IMR-90 (cell line): ENCODE measurements at regions not wholly inside any gene's neighbourhood (a gene's known extent, or its start where the extent isn't known, plus 50 kb on each side); places are given as distances from the start of the nearest gene placed in this dataset.

ENCODE experiments used
- ATAC-seq: fragments of 200-7000 bp; cut with Tn5 transposase; 2 replicates; pipeline ENCODE4 v1.9.1; 2020; ENCODE audit warnings: low read depth, mild to moderate bottlenecking, moderate library complexity
- BruUV-seq: library from RNA; stranded (reverse); fragments of 400-500 nt; replicated peaks from 2 replicates; lab custom pipeline; 2021; lab: Mats Ljungman, UMichigan
- CTCF ChIA-PET: fragments of 300-600 bp; formaldehyde crosslinking; extraction: SDS; loops from one replicate; lab custom pipeline; 2021; ENCODE audit warnings: antibody characterized with exemption; lab: Yijun Ruan, JAX
- POLR2A ChIA-PET: fragments of 300-600 bp; sonication (Branson Sonifier 250); formaldehyde crosslinking; loops from one replicate; lab custom pipeline; 2022; ENCODE audit warnings: antibody characterized with exemption; ENCODE audit not compliant: unreplicated experiment; lab: Charles Lee
- DNase-seq: peaks from one replicate; pipeline ENCODE4 v3.0.0; 2013
- H2AFZ ChIP-seq: replicated peaks from 2 replicates; pipeline ENCODE3; 2013; ENCODE audit warnings: low read length, mild to moderate bottlenecking; ENCODE audit not compliant: poor library complexity
- H2AK5ac ChIP-seq: 2 replicates; pipeline ENCODE4 v1.6.1; 2013; ENCODE audit warnings: low read depth, low read length, inconsistent platforms
- H2AK9ac ChIP-seq: replicated peaks from 2 replicates; pipeline ENCODE3; 2013; ENCODE audit warnings: mild to moderate bottlenecking, low read depth, low read length, moderate library complexity; ENCODE audit not compliant: poor library complexity
- H2BK120ac ChIP-seq: 2 replicates; pipeline ENCODE4 v1.6.1; 2013; ENCODE audit warnings: low read depth, low read length, inconsistent platforms
- H2BK15ac ChIP-seq: 3 replicates; pipeline ENCODE4 v1.6.1; 2013; ENCODE audit warnings: low read depth, low read length, inconsistent platforms
- H2BK20ac ChIP-seq: 2 replicates; pipeline ENCODE4 v1.6.1; 2013; ENCODE audit warnings: low read depth, mild to moderate bottlenecking, inconsistent platforms, low read length, moderate library complexity
- H2BK5ac ChIP-seq: 2 replicates; pipeline ENCODE4 v1.6.1; 2013; ENCODE audit warnings: mild to moderate bottlenecking, low read depth, low read length, inconsistent platforms; ENCODE audit not compliant: poor library complexity, severe bottlenecking
- H3K14ac ChIP-seq: replicated peaks from 2 replicates; pipeline ENCODE4 v1.6.1; 2013; ENCODE audit warnings: low read depth, low read length, inconsistent platforms
- H3K18ac ChIP-seq: 2 replicates; pipeline ENCODE4 v1.6.1; 2013; ENCODE audit warnings: low read depth, low read length, control low read depth
- H3K23ac ChIP-seq: 2 replicates; pipeline ENCODE4 v1.6.1; 2013; ENCODE audit warnings: low read depth, low read length, inconsistent platforms
- H3K27ac ChIP-seq: 2 replicates; pipeline ENCODE4 v1.5.1; 2013; ENCODE audit warnings: mild to moderate bottlenecking, control low read depth, low read length; ENCODE audit not compliant: insufficient read depth
- H3K27me3 ChIP-seq: 2 replicates; pipeline ENCODE4 v1.6.1; 2013; ENCODE audit warnings: low read length; ENCODE audit not compliant: control insufficient read depth, insufficient read depth
- H3K36me3 ChIP-seq: 2 replicates; pipeline ENCODE4 v1.6.1; 2013; ENCODE audit warnings: low read length, mixed read lengths; ENCODE audit not compliant: control insufficient read depth, insufficient read depth
- H3K4ac ChIP-seq: 2 replicates; pipeline ENCODE4 v1.6.1; 2013; ENCODE audit warnings: low read depth, low read length, inconsistent platforms
- H3K4me1 ChIP-seq: 2 replicates; pipeline ENCODE4 v1.6.1; 2013; ENCODE audit warnings: low read length, mixed read lengths; ENCODE audit not compliant: control insufficient read depth, insufficient read depth
- H3K4me2 ChIP-seq: 2 replicates; pipeline ENCODE4 v1.6.1; 2013; ENCODE audit warnings: low read depth, mild to moderate bottlenecking, control low read depth, low read length, moderate library complexity
- H3K4me3 ChIP-seq: 2 replicates; pipeline ENCODE4 v1.5.1; 2013; ENCODE audit warnings: low read depth, mild to moderate bottlenecking, control low read depth, low read length, moderate library complexity; ENCODE audit not compliant: insufficient read depth
- H3K56ac ChIP-seq: 2 replicates; pipeline ENCODE4 v1.6.1; 2013; ENCODE audit warnings: low read length, inconsistent platforms; ENCODE audit not compliant: insufficient read depth; ENCODE audit errors: extremely low read depth
- H3K79me1 ChIP-seq, 2 experiments: 2 replicates each; pipeline ENCODE4 v1.6.1; 2013; ENCODE audit warnings: low read length in 2 of 2, inconsistent platforms in 1 of 2, low read depth in 1 of 2
- H3K9ac ChIP-seq: 2 replicates; pipeline ENCODE4 v1.6.1; 2013; ENCODE audit warnings: low read depth, low read length, control low read depth
- H3K9me1 ChIP-seq: 2 replicates; pipeline ENCODE4 v1.6.1; 2013; ENCODE audit warnings: low read length, inconsistent platforms; ENCODE audit not compliant: insufficient read depth
- H3K9me3 ChIP-seq: 2 replicates; pipeline ENCODE4 v1.6.1; 2013; ENCODE audit warnings: low read length; ENCODE audit not compliant: control insufficient read depth, insufficient read depth
- H4K20me1 ChIP-seq: 2 replicates; pipeline ENCODE4 v1.6.1; 2013; ENCODE audit warnings: low read length, inconsistent platforms; ENCODE audit not compliant: insufficient read depth
- H4K5ac ChIP-seq: 2 replicates; pipeline ENCODE4 v1.6.1; 2013; ENCODE audit warnings: mild to moderate bottlenecking, low read depth, low read length, control low read depth
- H4K8ac ChIP-seq, 2 experiments: 2 replicates each; pipeline ENCODE4 v1.6.1; 2013; ENCODE audit warnings: low read depth in 2 of 2, low read length in 2 of 2, control low read depth in 1 of 2, inconsistent platforms in 1 of 2
- H4K91ac ChIP-seq: 2 replicates; pipeline ENCODE4 v1.6.1; 2013; ENCODE audit warnings: low read depth, low read length, inconsistent platforms; ENCODE audit not compliant: insufficient read depth
- BHLHE40 ChIP-seq: fragments of 150-350 bp; IDR thresholded peaks from 2 replicates; pipeline ENCODE4 v1.6.1; 2016; ENCODE audit warnings: mild to moderate bottlenecking, low read depth, low read length
- CEBPB ChIP-seq: IDR thresholded peaks from 2 replicates; pipeline ENCODE4 v1.6.1; 2012; ENCODE audit warnings: low read depth, low read length, improper control_type of control experiment
- CHD1 ChIP-seq: IDR thresholded peaks from 2 replicates; pipeline ENCODE4 v1.6.1; 2012; ENCODE audit warnings: low read depth, low read length, improper control_type of control experiment
- FOS ChIP-seq: fragments of 150-350 bp; IDR thresholded peaks from 2 replicates; pipeline ENCODE4 v1.6.1; 2016; ENCODE audit warnings: low read depth, low read length
- MAFK ChIP-seq: IDR thresholded peaks from 2 replicates; pipeline ENCODE4 v1.6.1; 2012; ENCODE audit warnings: low read depth, low read length, improper control_type of control experiment
- MAZ ChIP-seq: IDR thresholded peaks from 2 replicates; pipeline ENCODE4 v1.6.1; 2012; ENCODE audit warnings: low read depth, mild to moderate bottlenecking, low read length, improper control_type of control experiment, moderate library complexity, borderline replicate concordance
- NFE2L2 ChIP-seq: fragments of 150-350 bp; IDR thresholded peaks from 2 replicates; pipeline ENCODE4 v1.6.1; 2016; ENCODE audit warnings: low read depth, mild to moderate bottlenecking, low read length
- POLR2A ChIP-seq: IDR thresholded peaks from 2 replicates; pipeline ENCODE4 v1.6.1; 2012; ENCODE audit warnings: mild to moderate bottlenecking, low read depth, low read length
- RAD21 ChIP-seq: IDR thresholded peaks from 2 replicates; pipeline ENCODE4 v1.6.1; 2012; ENCODE audit warnings: low read length, improper control_type of control experiment
- RCOR1 ChIP-seq: IDR thresholded peaks from 2 replicates; pipeline ENCODE4 v1.6.1; 2012; ENCODE audit warnings: mild to moderate bottlenecking, low read length, improper control_type of control experiment; ENCODE audit not compliant: insufficient replicate concordance
- RFX5 ChIP-seq: IDR thresholded peaks from 2 replicates; pipeline ENCODE4 v1.8.0; 2012; ENCODE audit warnings: low read depth, mild to moderate bottlenecking, low read length, moderate library complexity
- SMC3 ChIP-seq: fragments of 150-350 bp; IDR thresholded peaks from 2 replicates; pipeline ENCODE4 v1.6.1; 2016; ENCODE audit warnings: low read depth, mild to moderate bottlenecking, antibody characterized with exemption, low read length, moderate library complexity
- WGBS, 2 experiments: methylation state at CpG; one replicate each; pipeline versions ENCODE4 v1.1.5 to v1.1.7; 2013; ENCODE audit warnings: missing lambda C conversion rate in 2 of 2; ENCODE audit not compliant: insufficient read length in 1 of 2; ENCODE audit errors: extremely low coverage in 2 of 2; 5-methylcytosine and 5-hydroxymethylcytosine counted together
- dilution Hi-C: fragments of 300-500 bp; cut with HindIII; formaldehyde crosslinking; loops from one replicate; pipeline ENCODE4 v1.14.3; 2018; ENCODE audit warnings: low sequenced_read_pairs; ENCODE audit not compliant: unreplicated experiment
- in situ Hi-C: fragments of 300-500 bp; cut with MboI; formaldehyde crosslinking; loops from 3 replicates; pipeline ENCODE4 v1.14.3; 2019; ENCODE audit warnings: low sequenced_read_pairs, inconsistent platforms, mixed read lengths
- intact Hi-C: fragments of 100-400 bp; cut with micrococcal nuclease; formaldehyde crosslinking; loops from 2 replicates; pipeline ENCODE4 v1.10.0; 2022
- TF ChIP-seq, protein P1 (sequence below): fragments of 150-350 bp; IDR thresholded peaks from 2 replicates; pipeline ENCODE4 v1.6.1; 2017; ENCODE audit warnings: mild to moderate bottlenecking, antibody characterized with exemption, low read length, low read depth
- TF ChIP-seq, protein P2 (sequence below): conservative IDR thresholded peaks from 2 replicates; pipeline ENCODE4 v1.5.1; 2012; ENCODE audit warnings: mild to moderate bottlenecking, low read depth, low read length, improper control_type of control experiment
- TF ChIP-seq, protein P3 (sequence below): fragments of 150-350 bp; IDR thresholded peaks from 2 replicates; pipeline ENCODE4 v1.6.1; 2016; ENCODE audit warnings: low read depth, mild to moderate bottlenecking, low read length, moderate library complexity, borderline replicate concordance

DNA sequence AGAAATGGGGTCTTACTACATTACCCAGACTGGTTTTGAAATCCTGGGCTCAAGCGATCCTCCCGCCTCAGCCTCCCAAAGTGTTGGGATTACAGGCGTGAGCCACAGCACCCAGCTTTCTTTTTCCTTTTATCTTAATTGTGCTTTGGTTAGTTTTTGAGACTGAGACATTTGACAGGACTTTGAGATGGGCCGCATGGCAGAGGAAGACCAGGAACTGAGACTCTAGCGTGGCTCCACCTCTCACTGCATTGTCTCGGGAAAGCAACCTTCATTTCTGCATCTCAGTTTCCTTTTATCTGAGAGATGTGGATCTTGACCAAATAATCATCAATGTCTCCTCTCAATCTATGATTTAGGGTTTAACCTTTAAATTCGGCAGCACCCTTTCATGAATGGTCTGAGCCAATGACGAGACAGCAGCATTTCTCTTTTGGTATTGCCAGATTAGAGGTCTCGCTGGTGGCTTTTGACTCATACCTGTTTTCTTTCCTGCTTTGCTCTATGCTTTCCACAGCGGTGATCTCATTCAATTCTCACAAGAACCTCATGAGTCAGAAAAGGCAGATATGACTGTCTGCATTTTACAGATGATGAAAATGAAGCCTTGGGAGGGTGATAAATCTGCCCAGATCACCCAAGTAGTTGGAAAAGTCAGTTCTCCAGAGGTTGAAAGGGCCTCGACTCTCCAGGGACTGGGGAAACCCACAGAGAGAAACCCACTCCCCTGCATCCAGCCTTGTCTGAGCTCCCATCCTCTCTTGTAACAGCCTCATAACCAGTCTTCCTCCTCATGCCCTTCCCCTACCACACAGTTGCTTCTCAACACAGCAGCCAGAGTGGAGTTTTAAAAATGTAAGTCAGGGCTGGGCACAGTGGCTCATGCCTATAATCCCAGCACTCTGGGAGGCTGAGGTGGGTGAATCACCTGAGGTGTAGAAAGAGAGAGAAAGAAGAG lies 84.8 kb upstream of the FOXB1 start:
- DNase-seq (peak; percentile 56), ATAC-seq (no peak)
- Histone ChIP-seq H2BK5ac (no peak overlapping the region), H3K18ac (no peak overlapping the region), H3K9ac (no peak overlapping the region), H2AFZ (no peak overlapping the region), H3K9me1 (no peaks in the 10 kb centered on the region), H2BK15ac (no peak overlapping the region), H3K27me3 (no peaks in the 10 kb centered on the region), H3K27ac (no peak overlapping the region), H2BK20ac (no peak overlapping the region), H3K23ac (no peak overlapping the region), H3K4me3 (no peak overlapping the region), H3K4ac (no peak overlapping the region), H3K4me2 (no peak overlapping the region), H3K14ac (no peak overlapping the region), H4K8ac (no peak overlapping the region), H2AK5ac (no peak overlapping the region), H4K20me1 (no peaks in the 10 kb centered on the region), H2AK9ac (no peak overlapping the region), H4K5ac (no peak overlapping the region), H3K4me1 (no peaks in the 10 kb centered on the region), H3K56ac (no peak overlapping the region), H3K9me3 (no peaks in the 10 kb centered on the region), H2BK120ac (no peak overlapping the region), H4K91ac (no peak overlapping the region), H3K36me3 (no peaks in the 10 kb centered on the region), H3K79me1 (no peaks in the 10 kb centered on the region)
- POLR2A ChIA-PET: no interaction called here
- intact Hi-C loops: loop anchor here (5.0 kb wide), 1 partner anchor 208 kb away; no protein-coding TSS in a partner anchor
- 80% methylated on average over 1 of the region's 11 CpGs; no CpG with 5 or more reads in 1 of the 2 experiments for WGBS, 2 experiments
- BruUV-seq: no TSS peak
- in situ Hi-C loops: no loop called here
- CTCF ChIA-PET: no interaction called here
- dilution Hi-C loops: no loop called here
- TF ChIP-seq, protein P1, sequence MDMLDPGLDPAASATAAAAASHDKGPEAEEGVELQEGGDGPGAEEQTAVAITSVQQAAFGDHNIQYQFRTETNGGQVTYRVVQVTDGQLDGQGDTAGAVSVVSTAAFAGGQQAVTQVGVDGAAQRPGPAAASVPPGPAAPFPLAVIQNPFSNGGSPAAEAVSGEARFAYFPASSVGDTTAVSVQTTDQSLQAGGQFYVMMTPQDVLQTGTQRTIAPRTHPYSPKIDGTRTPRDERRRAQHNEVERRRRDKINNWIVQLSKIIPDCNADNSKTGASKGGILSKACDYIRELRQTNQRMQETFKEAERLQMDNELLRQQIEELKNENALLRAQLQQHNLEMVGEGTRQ: no peak
- TF ChIP-seq, protein P2, sequence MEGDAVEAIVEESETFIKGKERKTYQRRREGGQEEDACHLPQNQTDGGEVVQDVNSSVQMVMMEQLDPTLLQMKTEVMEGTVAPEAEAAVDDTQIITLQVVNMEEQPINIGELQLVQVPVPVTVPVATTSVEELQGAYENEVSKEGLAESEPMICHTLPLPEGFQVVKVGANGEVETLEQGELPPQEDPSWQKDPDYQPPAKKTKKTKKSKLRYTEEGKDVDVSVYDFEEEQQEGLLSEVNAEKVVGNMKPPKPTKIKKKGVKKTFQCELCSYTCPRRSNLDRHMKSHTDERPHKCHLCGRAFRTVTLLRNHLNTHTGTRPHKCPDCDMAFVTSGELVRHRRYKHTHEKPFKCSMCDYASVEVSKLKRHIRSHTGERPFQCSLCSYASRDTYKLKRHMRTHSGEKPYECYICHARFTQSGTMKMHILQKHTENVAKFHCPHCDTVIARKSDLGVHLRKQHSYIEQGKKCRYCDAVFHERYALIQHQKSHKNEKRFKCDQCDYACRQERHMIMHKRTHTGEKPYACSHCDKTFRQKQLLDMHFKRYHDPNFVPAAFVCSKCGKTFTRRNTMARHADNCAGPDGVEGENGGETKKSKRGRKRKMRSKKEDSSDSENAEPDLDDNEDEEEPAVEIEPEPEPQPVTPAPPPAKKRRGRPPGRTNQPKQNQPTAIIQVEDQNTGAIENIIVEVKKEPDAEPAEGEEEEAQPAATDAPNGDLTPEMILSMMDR: no peak
- TF ChIP-seq MAZ: no peak
- TF ChIP-seq RFX5: no peak
- TF ChIP-seq BHLHE40: no peak
- no peak for TF ChIP-seq MAFK
- no peak for TF ChIP-seq FOS
- no peak for TF ChIP-seq NFE2L2
- TF ChIP-seq POLR2A: no peak
- TF ChIP-seq RCOR1: no peak
- TF ChIP-seq CHD1: no peak
- TF ChIP-seq CEBPB: no peak
- TF ChIP-seq RAD21: no peak
- TF ChIP-seq, protein P3, sequence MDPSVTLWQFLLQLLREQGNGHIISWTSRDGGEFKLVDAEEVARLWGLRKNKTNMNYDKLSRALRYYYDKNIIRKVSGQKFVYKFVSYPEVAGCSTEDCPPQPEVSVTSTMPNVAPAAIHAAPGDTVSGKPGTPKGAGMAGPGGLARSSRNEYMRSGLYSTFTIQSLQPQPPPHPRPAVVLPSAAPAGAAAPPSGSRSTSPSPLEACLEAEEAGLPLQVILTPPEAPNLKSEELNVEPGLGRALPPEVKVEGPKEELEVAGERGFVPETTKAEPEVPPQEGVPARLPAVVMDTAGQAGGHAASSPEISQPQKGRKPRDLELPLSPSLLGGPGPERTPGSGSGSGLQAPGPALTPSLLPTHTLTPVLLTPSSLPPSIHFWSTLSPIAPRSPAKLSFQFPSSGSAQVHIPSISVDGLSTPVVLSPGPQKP: no peak
- TF ChIP-seq SMC3: no peak
